ENCODE measurements at regions not wholly inside any gene's neighbourhood (a gene's known extent, or its start where the extent isn't known, plus 50 kb on each side); places are given as distances from the start of the nearest gene placed in this dataset.

GRCh38 chr14:105962532-105962931, 436.1 kb downstream of the TMEM121 start (continued):
- TF ChIP-seq ZNF462 (CRISPR knock-in tag; IDR thresholded peaks at IDR 0.05) (no peak), ETS1 (IDR thresholded peaks at IDR 0.05) (no peak), NANOG (IDR thresholded peaks at IDR 0.05; ENCODE audit: borderline replicate concordance) (no peak), EZH2phosphoT487 (IDR thresholded peaks at IDR 0.05; ENCODE audit: unreplicated experiment) (no peak), EZH2 (IDR thresholded peaks at IDR 0.05; ENCODE audit: low read depth, unreplicated experiment) (no peak), CTCF (conservative IDR thresholded peaks at IDR 0.05; ENCODE audit: low read depth in 2 of 2) (no peak), STAT1 (IDR thresholded peaks at IDR 0.05; ENCODE audit: unreplicated experiment) (no peak), CREB1 (CRISPR knock-in tag; IDR thresholded peaks at IDR 0.05; ENCODE audit: low read depth) (no peak), POLR2AphosphoS5 (IDR thresholded peaks at IDR 0.05; ENCODE audit: low read depth) (no peak), ZNF114 (CRISPR knock-in tag; IDR thresholded peaks at IDR 0.05) (no peak)
